Testis (tissue), 2 donors: ENCODE measurements at regions not wholly inside any gene's neighbourhood (a gene's known extent, or its start where the extent isn't known, plus 50 kb on each side); places are given as distances from the start of the nearest gene placed in this dataset.

Experiments used
- DNase-seq: peaks from one replicate; pipeline ENCODE4 v3.0.0-alpha.2; 2019
- H3K27ac ChIP-seq, 2 donors: fragments of 200-600 bp; sonication (generic); one replicate each; pipeline ENCODE4 v1.5.1; 2019
- H3K27me3 ChIP-seq: fragments of 200-600 bp; sonication (generic); one replicate; pipeline ENCODE4 v1.5.1; 2019
- H3K36me3 ChIP-seq: fragments of 200-600 bp; sonication (generic); one replicate; pipeline ENCODE4 v1.5.1; 2017; ENCODE audit warnings: low read depth; ENCODE audit errors: missing control alignments
- H3K4me1 ChIP-seq: fragments of 200-600 bp; sonication (generic); one replicate; pipeline ENCODE4 v1.5.1; 2019
- H3K4me3 ChIP-seq, 2 donors: fragments of 200-600 bp; sonication (generic); one replicate each; pipeline ENCODE4 v1.5.1; 2017 to 2019
- H3K9me3 ChIP-seq: fragments of 200-600 bp; sonication (generic); one replicate; pipeline ENCODE4 v1.5.1; 2017
- CTCF ChIP-seq, 3 experiments: fragments of 450-650 bp in 2 of 3; fragments of 200-600 bp in 1 of 3; sonication (generic) in 1 of 3; IDR thresholded peaks; one replicate each; pipeline ENCODE4 v1.5.1; 2016 to 2019; ENCODE audit warnings: antibody characterized with exemption in 3 of 3, mild to moderate bottlenecking in 2 of 3, moderate library complexity in 1 of 3
- POLR2A ChIP-seq: fragments of 450-650 bp; IDR thresholded peaks from one replicate; pipeline ENCODE4 v1.6.1; 2017; ENCODE audit warnings: antibody characterized with exemption, mild to moderate bottlenecking, moderate library complexity
- WGBS, 2 donors: methylation state at CpG; one replicate each; pipeline ENCODE4 v1.1.5; 2018; 5-methylcytosine and 5-hydroxymethylcytosine counted together
- intact Hi-C: fragments of 100-400 bp; cut with DNase I; formaldehyde crosslinking; loops from one replicate; pipeline ENCODE4 v1.15.1; 2023; ENCODE audit warnings: low total_unique reads

- Histone ChIP-seq H3K27me3 (no peaks in the 10 kb centered on the region), H3K27ac (no peak overlapping the region), H3K4me3 (no peak overlapping the region), H3K36me3 (no peaks in the 10 kb centered on the region), H3K9me3 (no peaks in the 10 kb centered on the region), H3K4me1 (no peaks in the 10 kb centered on the region)
- DNase-seq = no peak
- WGBS, 2 donors = 75 to 84% methylated on average over 3 of the region's 3 CpGs
- intact Hi-C loops = no loop called here
- no peak for TF ChIP-seq POLR2A
Measured at GRCh38 chr2:104004821-104005220, 849.1 kb upstream of the POU3F3 start.

GRCh38 chr2:104016801-104017200 lies 837.1 kb upstream of the POU3F3 start:
- Histone ChIP-seq H3K4me1 (no peaks in the 10 kb centered on the region), H3K4me3 (no peak overlapping the region), H3K36me3 (no peaks in the 10 kb centered on the region), H3K9me3 (no peaks in the 10 kb centered on the region), H3K27ac (no peak overlapping the region), H3K27me3 (no peaks in the 10 kb centered on the region)
- intact Hi-C loops = no loop called here
- no peak for DNase-seq
- 64 to 69% methylated on average over 3 of the region's 3 CpGs for WGBS, 2 donors
- TF ChIP-seq POLR2A (no peak), CTCF (IDR thresholded peaks at IDR 0.05) (no peak)

- intact Hi-C loops = no loop called here
- no peak overlapping the region for H3K27ac ChIP-seq
- no peaks in the 10 kb centered on the region for H3K27me3 ChIP-seq
- TF ChIP-seq CTCF (IDR thresholded peaks at IDR 0.05) (no peak), POLR2A (no peak)
- no peaks in the 10 kb centered on the region for H3K4me1 ChIP-seq
- no peak for DNase-seq
- H3K4me3 ChIP-seq = no peak overlapping the region
- no peaks in the 10 kb centered on the region for H3K9me3 ChIP-seq
- 74 to 78% methylated on average over 2 of the region's 2 CpGs for WGBS, 2 donors
- no peaks in the 10 kb centered on the region for H3K36me3 ChIP-seq
Measured at GRCh38 chr2:104023306-104023705, 830.6 kb upstream of the POU3F3 start.

- H3K27ac ChIP-seq = no peak overlapping the region
- intact Hi-C loops = no loop called here
- WGBS, 2 donors = 34 to 40% methylated on average over 8 of the region's 8 CpGs
- H3K4me3 ChIP-seq = no peak overlapping the region
- no peaks in the 10 kb centered on the region for H3K27me3 ChIP-seq
- DNase-seq = no peak
- TF ChIP-seq CTCF (IDR thresholded peaks at IDR 0.05) (no peak), POLR2A (no peak)
- H3K9me3 ChIP-seq = no peaks in the 10 kb centered on the region
- no peaks in the 10 kb centered on the region for H3K4me1 ChIP-seq
- no peaks in the 10 kb centered on the region for H3K36me3 ChIP-seq
Measured at GRCh38 chr2:104023765-104024164, 830.1 kb upstream of the POU3F3 start.

GRCh38 chr2:104025295-104025694 lies 828.6 kb upstream of the POU3F3 start:
- WGBS, 2 donors = 90 to 94% methylated on average over 1 of the region's 1 CpG
- intact Hi-C loops = no loop called here
- Histone ChIP-seq H3K27ac (no peak overlapping the region), H3K4me3 (no peak overlapping the region), H3K9me3 (no peaks in the 10 kb centered on the region), H3K4me1 (no peaks in the 10 kb centered on the region), H3K27me3 (no peaks in the 10 kb centered on the region), H3K36me3 (no peaks in the 10 kb centered on the region)
- DNase-seq = no peak
- no peak for TF ChIP-seq CTCF (IDR thresholded peaks at IDR 0.05)
